Islet precursor cell (in vitro differentiated cells): ENCODE measurements at regions not wholly inside any gene's neighbourhood (a gene's known extent, or its start where the extent isn't known, plus 50 kb on each side); places are given as distances from the start of the nearest gene placed in this dataset.
"Not testable (repeated sequence)": the region's sequence is repeated elsewhere in the genome, so short reads cannot be mapped to it uniquely, and the experiment has no call there.

ENCODE experiments used
- DNase-seq: peaks from one replicate; pipeline ENCODE4 v3.0.0-alpha.2; 2018

- DNase-seq: peak; percentile 71
These were observed 150.6 kb upstream of the AFDN start for GRCh38 chr6:167676000-167676665.

- peak; percentile 65 for DNase-seq
These were observed 149.9 kb upstream of the AFDN start for GRCh38 chr6:167676666-167677421.

- no peak for DNase-seq
These were observed 149.3 kb upstream of the AFDN start for GRCh38 chr6:167677422-167677789.

- peak; percentile 87 for DNase-seq
These were observed 148.3 kb upstream of the AFDN start for GRCh38 chr6:167678102-167679101.

GRCh38 chr6:167679122-167679736 lies 147.5 kb upstream of the AFDN start:
- no peak for DNase-seq

GRCh38 chr6:167679790-167680604 lies 146.7 kb upstream of the AFDN start:
- peak; percentile 51 for DNase-seq

- no peak for DNase-seq
These were observed 146.0 kb upstream of the AFDN start for GRCh38 chr6:167680605-167681149.

- DNase-seq: peak; percentile 61
These were observed 144.6 kb upstream of the AFDN start for GRCh38 chr6:167682125-167682524.

- DNase-seq: no peak
These were observed 144.1 kb upstream of the AFDN start for GRCh38 chr6:167682546-167683027.

- DNase-seq: peak; percentile 92
These were observed 143.5 kb upstream of the AFDN start for GRCh38 chr6:167683028-167683862.

GRCh38 chr6:167684276-167685104 lies 142.2 kb upstream of the AFDN start:
- peak; percentile 56 for DNase-seq

- DNase-seq: no peak
These were observed 141.1 kb upstream of the AFDN start for GRCh38 chr6:167685654-167686053.

- no peak for DNase-seq
These were observed 140.4 kb upstream of the AFDN start for GRCh38 chr6:167686204-167686893.

GRCh38 chr6:167687116-167687725 lies 139.5 kb upstream of the AFDN start:
- DNase-seq: no peak

GRCh38 chr6:167688123-167688522 lies 138.6 kb upstream of the AFDN start:
- no peak for DNase-seq

GRCh38 chr6:167689278-167689677 lies 137.4 kb upstream of the AFDN start:
- DNase-seq: no peak

- no peak for DNase-seq
These were observed 137.0 kb upstream of the AFDN start for GRCh38 chr6:167689751-167690150.

GRCh38 chr6:167690167-167690922 lies 136.4 kb upstream of the AFDN start:
- not testable (repeated sequence) for DNase-seq
